ENCODE measurements at regions not wholly inside any gene's neighbourhood (a gene's known extent, or its start where the extent isn't known, plus 50 kb on each side); places are given as distances from the start of the nearest gene placed in this dataset.
"Not testable (repeated sequence)": the region's sequence is repeated elsewhere in the genome, so short reads cannot be mapped to it uniquely, and the experiment has no call there.

GRCh38 chr11:23875176-23875850, 621.5 kb upstream of the LUZP2 start:
- Histone ChIP-seq H3K9me3 (ENCODE audit: control insufficient read depth, insufficient read depth, low read length) (peaks cover 5% of the 10 kb centered on the region; the same call in 1 of the 2 replicates), H3K36me3 (ENCODE audit: control insufficient read depth, low read length) (no peaks in the 10 kb centered on the region), H3F3A (ENCODE audit: control insufficient read depth, insufficient read depth) (no peaks in the 10 kb centered on the region), H3K4me3 (ENCODE audit: low read length) (no peak overlapping the region), H4K20me1 (ENCODE audit: control insufficient read depth, insufficient read depth, low read depth, low read length) (no peaks in the 10 kb centered on the region), H3K9me2 (replicated peaks; ENCODE audit: control insufficient read depth, low read length) (no peaks in the 10 kb centered on the region), H3K4me1 (ENCODE audit: control insufficient read depth, low read length) (no peaks in the 10 kb centered on the region), H3K27ac (ENCODE audit: low read depth, low read length) (no peak overlapping the region), H3K4me2 (ENCODE audit: low read length) (no peak overlapping the region), H3K79me2 (ENCODE audit: control insufficient read depth, low read length) (no peaks in the 10 kb centered on the region), H3K27me3 (ENCODE audit: control insufficient read depth, low read length) (no peaks in the 10 kb centered on the region)
- TF ChIP-seq CTCF (IDR thresholded peaks at IDR 0.05; ENCODE audit: low read depth, low read length, poor library complexity, severe bottlenecking) = no peak
- no peak for TF ChIP-seq EZH2phosphoT487 (IDR thresholded peaks at IDR 0.05; ENCODE audit: borderline replicate concordance, low read length)

GRCh38 chr11:23883426-23884048, 613.3 kb upstream of the LUZP2 start:
- H3K9me3 ChIP-seq (ENCODE audit: control insufficient read depth, insufficient read depth, low read length); H3K79me2 ChIP-seq (ENCODE audit: control insufficient read depth, low read length); H3F3A ChIP-seq (ENCODE audit: control insufficient read depth, insufficient read depth); H3K4me1 ChIP-seq (ENCODE audit: control insufficient read depth, low read length); H3K4me2 ChIP-seq (ENCODE audit: low read length); H3K27ac ChIP-seq (ENCODE audit: low read depth, low read length); H3K9me2 ChIP-seq (replicated peaks; ENCODE audit: control insufficient read depth, low read length); H4K20me1 ChIP-seq (ENCODE audit: control insufficient read depth, insufficient read depth, low read depth, low read length); H3K36me3 ChIP-seq (ENCODE audit: control insufficient read depth, low read length); H3K27me3 ChIP-seq (ENCODE audit: control insufficient read depth, low read length); H3K4me3 ChIP-seq (ENCODE audit: low read length): not testable (repeated sequence)

GRCh38 chr11:23884341-23884740, 612.5 kb upstream of the LUZP2 start:
- no peaks in the 10 kb centered on the region for H4K20me1 ChIP-seq (ENCODE audit: control insufficient read depth, insufficient read depth, low read depth, low read length)
- H3F3A ChIP-seq (ENCODE audit: control insufficient read depth, insufficient read depth) = no peaks in the 10 kb centered on the region
- no peak overlapping the region for H3K27ac ChIP-seq (ENCODE audit: low read depth, low read length)
- no peaks in the 10 kb centered on the region for H3K9me2 ChIP-seq (replicated peaks; ENCODE audit: control insufficient read depth, low read length)
- H3K4me1 ChIP-seq (ENCODE audit: control insufficient read depth, low read length) = no peaks in the 10 kb centered on the region
- no peaks in the 10 kb centered on the region for H3K9me3 ChIP-seq (ENCODE audit: control insufficient read depth, insufficient read depth, low read length)
- no peaks in the 10 kb centered on the region for H3K27me3 ChIP-seq (ENCODE audit: control insufficient read depth, low read length)
- no peaks in the 10 kb centered on the region for H3K36me3 ChIP-seq (ENCODE audit: control insufficient read depth, low read length)
- TF ChIP-seq EZH2phosphoT487 (IDR thresholded peaks at IDR 0.05; ENCODE audit: borderline replicate concordance, low read length) = no peak
- TF ChIP-seq CTCF (IDR thresholded peaks at IDR 0.05; ENCODE audit: low read depth, low read length, poor library complexity, severe bottlenecking) = no peak
- no peaks in the 10 kb centered on the region for H3K79me2 ChIP-seq (ENCODE audit: control insufficient read depth, low read length)
- H3K4me3 ChIP-seq (ENCODE audit: low read length) = no peak overlapping the region
- H3K4me2 ChIP-seq (ENCODE audit: low read length) = no peak overlapping the region

DNA sequence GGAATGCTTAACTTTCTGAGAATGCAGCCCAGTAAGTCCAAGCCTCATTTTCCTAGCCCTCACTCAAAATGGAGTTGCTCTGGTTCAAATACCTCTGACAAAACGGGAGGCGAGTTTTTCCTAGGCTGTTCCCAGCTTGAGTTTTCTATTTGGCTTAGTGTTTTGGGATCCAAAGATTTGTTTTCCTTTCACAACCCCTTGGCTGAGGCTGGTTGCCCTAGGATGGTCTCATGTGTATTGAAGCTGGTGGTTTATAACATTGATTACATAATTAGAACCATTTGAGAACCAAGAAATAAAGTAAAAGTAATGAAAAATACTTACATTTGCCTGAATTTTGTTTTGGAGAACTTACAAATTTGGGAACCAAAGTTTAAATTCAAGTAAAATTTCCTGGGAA, 611.1 kb upstream of the LUZP2 start:
- no peaks in the 10 kb centered on the region for H3K9me3 ChIP-seq (ENCODE audit: control insufficient read depth, insufficient read depth, low read length)
- H3K4me1 ChIP-seq (ENCODE audit: control insufficient read depth, low read length) = no peaks in the 10 kb centered on the region
- H3K27me3 ChIP-seq (ENCODE audit: control insufficient read depth, low read length) = no peaks in the 10 kb centered on the region
- no peaks in the 10 kb centered on the region for H3K9me2 ChIP-seq (replicated peaks; ENCODE audit: control insufficient read depth, low read length)
- no peaks in the 10 kb centered on the region for H3F3A ChIP-seq (ENCODE audit: control insufficient read depth, insufficient read depth)
- H3K4me3 ChIP-seq (ENCODE audit: low read length) = no peak overlapping the region
- no peaks in the 10 kb centered on the region for H3K36me3 ChIP-seq (ENCODE audit: control insufficient read depth, low read length)
- no peak for TF ChIP-seq EZH2phosphoT487 (IDR thresholded peaks at IDR 0.05; ENCODE audit: borderline replicate concordance, low read length)
- TF ChIP-seq CTCF (IDR thresholded peaks at IDR 0.05; ENCODE audit: low read depth, low read length, poor library complexity, severe bottlenecking) = no peak
- no peaks in the 10 kb centered on the region for H4K20me1 ChIP-seq (ENCODE audit: control insufficient read depth, insufficient read depth, low read depth, low read length)
- no peak overlapping the region for H3K4me2 ChIP-seq (ENCODE audit: low read length)
- no peaks in the 10 kb centered on the region for H3K79me2 ChIP-seq (ENCODE audit: control insufficient read depth, low read length)
- no peak overlapping the region for H3K27ac ChIP-seq (ENCODE audit: low read depth, low read length)

DNA sequence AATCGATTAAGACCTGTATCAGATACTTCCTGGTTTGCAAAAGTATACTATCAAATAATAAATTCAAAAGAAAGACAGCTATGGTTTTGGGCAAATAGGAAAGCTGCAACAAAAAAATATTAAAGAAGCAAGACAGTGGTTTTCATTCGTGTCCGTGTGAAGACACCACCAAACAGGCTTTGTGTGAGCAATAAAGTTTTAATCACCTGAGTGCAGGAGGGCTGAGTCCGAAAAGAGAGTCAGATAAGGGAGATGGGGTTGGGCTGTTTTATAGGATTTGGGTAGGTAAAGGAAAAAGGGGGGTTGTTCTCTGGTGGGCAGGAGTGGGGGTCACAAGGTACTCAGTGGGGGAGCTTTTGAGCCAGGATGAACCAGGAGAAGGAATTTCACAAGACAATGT, 609.7 kb upstream of the LUZP2 start:
- not testable (repeated sequence) for H3K4me3 ChIP-seq (ENCODE audit: low read length); H3K9me3 ChIP-seq (ENCODE audit: control insufficient read depth, insufficient read depth, low read length); H3K9me2 ChIP-seq (replicated peaks; ENCODE audit: control insufficient read depth, low read length); H3K27ac ChIP-seq (ENCODE audit: low read depth, low read length); H3F3A ChIP-seq (ENCODE audit: control insufficient read depth, insufficient read depth); H3K4me2 ChIP-seq (ENCODE audit: low read length); H3K4me1 ChIP-seq (ENCODE audit: control insufficient read depth, low read length); H3K36me3 ChIP-seq (ENCODE audit: control insufficient read depth, low read length); H4K20me1 ChIP-seq (ENCODE audit: control insufficient read depth, insufficient read depth, low read depth, low read length); H3K27me3 ChIP-seq (ENCODE audit: control insufficient read depth, low read length); H3K79me2 ChIP-seq (ENCODE audit: control insufficient read depth, low read length)

Measured in DOHH2 (cell line).